Peyer's patch (tissue), 4 donors: ENCODE measurements at regions not wholly inside any gene's neighbourhood (a gene's known extent, or its start where the extent isn't known, plus 50 kb on each side); places are given as distances from the start of the nearest gene placed in this dataset.
A peak's percentile ranks its signal among the peaks of the same experiment; 100 is the strongest.

Experiments used
- DNase-seq, 3 donors: peaks; one replicate each; pipeline ENCODE4 v3.0.0-alpha.2; 2017 to 2019
- H3K27ac ChIP-seq, 4 donors: fragments of 200-600 bp; sonication (generic); one replicate each; pipeline ENCODE4 v1.5.1; 2016 to 2019
- H3K27me3 ChIP-seq, 2 donors: fragments of 200-600 bp; sonication (generic); one replicate each; pipeline ENCODE4 v1.5.1; 2019
- H3K36me3 ChIP-seq, 3 donors: fragments of 200-600 bp; sonication (generic); one replicate each; pipeline ENCODE4 v1.5.1; 2016 to 2019
- H3K4me1 ChIP-seq, 4 donors: fragments of 200-600 bp; sonication (generic); one replicate each; pipeline ENCODE4 v1.5.1; 2016 to 2019
- H3K4me3 ChIP-seq, 4 donors: fragments of 200-600 bp; sonication (generic); 1 replicate in 3 of 4; 2 replicates in 1 of 4; pipeline ENCODE4 v1.5.1; 2016 to 2019; ENCODE audit warnings: mild to moderate bottlenecking in 1 of 4
- H3K9me3 ChIP-seq, 4 donors: fragments of 200-600 bp; sonication (generic); one replicate each; pipeline ENCODE4 v1.5.1; 2016 to 2019; ENCODE audit warnings: mild to moderate bottlenecking in 1 of 4
- CTCF ChIP-seq, 6 experiments: fragments of 450-650 bp in 4 of 6; fragments of 200-600 bp in 2 of 6; sonication (generic) in 1 of 6; IDR thresholded peaks; one replicate each; pipeline ENCODE4 v1.5.1; 2017 to 2019; ENCODE audit warnings: antibody characterized with exemption in 6 of 6, mild to moderate bottlenecking in 3 of 6, moderate library complexity in 1 of 6
- POLR2A ChIP-seq, 2 donors: fragments of 450-650 bp; IDR thresholded peaks; one replicate each; pipeline ENCODE4 v1.5.1; 2017; ENCODE audit warnings: antibody characterized with exemption in 2 of 2, mild to moderate bottlenecking in 2 of 2, moderate library complexity in 2 of 2

GRCh38 chr9:87140142-87140541 lies 192.8 kb upstream of the GAS1 start:
- H3K4me1 ChIP-seq: no peaks in the 10 kb centered on the region
- no peaks in the 10 kb centered on the region for H3K27me3 ChIP-seq
- H3K4me3 ChIP-seq: no peak overlapping the region
- no peak for DNase-seq
- no peaks in the 10 kb centered on the region for H3K9me3 ChIP-seq
- H3K36me3 ChIP-seq: no peaks in the 10 kb centered on the region
- TF ChIP-seq POLR2A (IDR thresholded peaks at IDR 0.05) (no peak), CTCF (IDR thresholded peaks at IDR 0.05) (no peak)
- no peak overlapping the region for H3K27ac ChIP-seq

GRCh38 chr9:87140605-87141109 lies 193.4 kb upstream of the GAS1 start:
- Histone ChIP-seq H3K4me1 (no peaks in the 10 kb centered on the region), H3K4me3 (no peak overlapping the region), H3K36me3 (no peaks in the 10 kb centered on the region), H3K9me3 (no peaks in the 10 kb centered on the region), H3K27ac (no peak overlapping the region), H3K27me3 (no peaks in the 10 kb centered on the region)
- DNase-seq: no peak
- TF ChIP-seq CTCF (IDR thresholded peaks at IDR 0.05) (no peak), POLR2A (IDR thresholded peaks at IDR 0.05) (no peak)

- no peak for DNase-seq
- no peak overlapping the region for H3K27ac ChIP-seq
- H3K36me3 ChIP-seq: no peaks in the 10 kb centered on the region
- no peaks in the 10 kb centered on the region for H3K27me3 ChIP-seq
- TF ChIP-seq CTCF (IDR thresholded peaks at IDR 0.05): no peak
- no peak for TF ChIP-seq POLR2A (IDR thresholded peaks at IDR 0.05)
- H3K4me1 ChIP-seq: no peaks in the 10 kb centered on the region
- no peak overlapping the region for H3K4me3 ChIP-seq
- no peaks in the 10 kb centered on the region for H3K9me3 ChIP-seq
Observed at GRCh38 chr9:87141124-87141523, 193.8 kb upstream of the GAS1 start.

GRCh38 chr9:87146933-87147332 lies 199.6 kb upstream of the GAS1 start:
- DNase-seq: no peak
- TF ChIP-seq CTCF (IDR thresholded peaks at IDR 0.05): no peak
- TF ChIP-seq POLR2A (IDR thresholded peaks at IDR 0.05): no peak
- H3K36me3 ChIP-seq: no peaks in the 10 kb centered on the region
- no peak overlapping the region for H3K27ac ChIP-seq
- H3K27me3 ChIP-seq: no peaks in the 10 kb centered on the region
- H3K9me3 ChIP-seq: no peaks in the 10 kb centered on the region
- H3K4me3 ChIP-seq: no peak overlapping the region
- H3K4me1 ChIP-seq: no peaks in the 10 kb centered on the region

- no peaks in the 10 kb centered on the region for H3K36me3 ChIP-seq
- TF ChIP-seq POLR2A (IDR thresholded peaks at IDR 0.05) (no peak), CTCF (IDR thresholded peaks at IDR 0.05) (no peak)
- no peaks in the 10 kb centered on the region for H3K9me3 ChIP-seq
- no peaks in the 10 kb centered on the region for H3K27me3 ChIP-seq
- H3K4me3 ChIP-seq: peak overlapping the region in 1 of 4 donors; percentile 47
- H3K27ac ChIP-seq: peak overlapping the region in 3 of 4 donors; percentile 52 to 87 (median 62)
- H3K4me1 ChIP-seq: no peaks in the 10 kb centered on the region
- DNase-seq: no peak
Observed at GRCh38 chr9:87147839-87148238, 200.5 kb upstream of the GAS1 start.
